ENCODE measurements at regions not wholly inside any gene's neighbourhood (a gene's known extent, or its start where the extent isn't known, plus 50 kb on each side); places are given as distances from the start of the nearest gene placed in this dataset.

DNA sequence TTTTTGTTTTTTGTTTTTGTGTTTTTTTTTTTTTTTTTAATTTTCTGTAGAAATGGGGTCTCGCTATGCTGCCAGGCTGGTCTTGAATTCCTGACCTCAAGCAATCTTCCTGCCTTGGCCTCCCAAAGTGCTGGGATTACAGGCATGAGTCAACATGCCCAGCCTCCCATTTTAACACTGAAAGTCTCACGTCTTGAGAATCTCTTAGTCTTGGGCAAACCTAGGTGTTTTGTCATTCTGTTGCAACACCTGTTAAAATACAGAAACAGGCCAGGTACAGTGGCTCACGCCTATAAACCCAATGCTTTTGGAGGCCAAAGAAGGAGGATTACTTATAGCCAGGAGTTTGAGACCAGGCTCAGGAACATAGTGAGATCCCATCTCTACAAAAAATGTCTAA is 599.0 kb downstream of the TLR4 start:
- Histone ChIP-seq H3K4me2 (ENCODE audit: low read depth, low read length, poor library complexity, severe bottlenecking) (no peak overlapping the region), H2AFZ (ENCODE audit: low read length) (no peak overlapping the region)

DNA sequence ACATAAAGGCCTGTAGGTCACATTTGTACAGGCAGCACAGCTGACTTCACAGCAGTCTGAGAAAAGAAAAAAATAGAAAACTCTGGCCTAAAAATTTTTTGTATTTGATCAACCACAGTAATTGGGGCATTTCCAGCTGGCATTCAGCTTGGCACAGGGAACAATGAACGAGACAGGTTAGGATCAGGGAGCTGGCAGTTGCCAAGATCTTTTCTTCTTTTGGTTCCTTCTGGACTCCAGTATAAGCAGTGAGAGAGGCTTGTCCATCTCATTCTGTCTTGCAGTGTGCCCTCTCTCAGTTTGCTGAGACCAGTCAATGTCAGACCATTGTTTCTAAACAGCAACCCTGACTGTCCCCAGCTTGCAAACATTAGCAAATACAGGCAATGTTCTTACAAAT is 601.1 kb downstream of the TLR4 start:
- no peak overlapping the region for H3K4me2 ChIP-seq (ENCODE audit: low read depth, low read length, poor library complexity, severe bottlenecking)
- no peaks in the 10 kb centered on the region for H3F3A ChIP-seq (ENCODE audit: low read depth)
- H3K4me1 ChIP-seq (ENCODE audit: insufficient read depth, low read length, poor library complexity, severe bottlenecking): no peaks in the 10 kb centered on the region
- H4K20me1 ChIP-seq (ENCODE audit: insufficient read depth, low read length, poor library complexity, severe bottlenecking): no peaks in the 10 kb centered on the region
- TF ChIP-seq EZH2phosphoT487 (IDR thresholded peaks at IDR 0.05; ENCODE audit: borderline replicate concordance): no peak
- TF ChIP-seq, protein P1, sequence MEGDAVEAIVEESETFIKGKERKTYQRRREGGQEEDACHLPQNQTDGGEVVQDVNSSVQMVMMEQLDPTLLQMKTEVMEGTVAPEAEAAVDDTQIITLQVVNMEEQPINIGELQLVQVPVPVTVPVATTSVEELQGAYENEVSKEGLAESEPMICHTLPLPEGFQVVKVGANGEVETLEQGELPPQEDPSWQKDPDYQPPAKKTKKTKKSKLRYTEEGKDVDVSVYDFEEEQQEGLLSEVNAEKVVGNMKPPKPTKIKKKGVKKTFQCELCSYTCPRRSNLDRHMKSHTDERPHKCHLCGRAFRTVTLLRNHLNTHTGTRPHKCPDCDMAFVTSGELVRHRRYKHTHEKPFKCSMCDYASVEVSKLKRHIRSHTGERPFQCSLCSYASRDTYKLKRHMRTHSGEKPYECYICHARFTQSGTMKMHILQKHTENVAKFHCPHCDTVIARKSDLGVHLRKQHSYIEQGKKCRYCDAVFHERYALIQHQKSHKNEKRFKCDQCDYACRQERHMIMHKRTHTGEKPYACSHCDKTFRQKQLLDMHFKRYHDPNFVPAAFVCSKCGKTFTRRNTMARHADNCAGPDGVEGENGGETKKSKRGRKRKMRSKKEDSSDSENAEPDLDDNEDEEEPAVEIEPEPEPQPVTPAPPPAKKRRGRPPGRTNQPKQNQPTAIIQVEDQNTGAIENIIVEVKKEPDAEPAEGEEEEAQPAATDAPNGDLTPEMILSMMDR (conservative IDR thresholded peaks at IDR 0.05; ENCODE audit: low read length): no peak
- H3K27me3 ChIP-seq (ENCODE audit: insufficient read depth, low read length, poor library complexity, severe bottlenecking): no peaks in the 10 kb centered on the region
- no peak overlapping the region for H2AFZ ChIP-seq (ENCODE audit: low read length)
- no peaks in the 10 kb centered on the region for H3K79me2 ChIP-seq (ENCODE audit: insufficient read depth, low read length)
- H3K9me2 ChIP-seq (replicated peaks; ENCODE audit: low read depth, low read length): no peaks in the 10 kb centered on the region
- H3K9ac ChIP-seq (ENCODE audit: low read depth, low read length, poor library complexity, severe bottlenecking): no peak overlapping the region
- H3K9me3 ChIP-seq (ENCODE audit: insufficient read depth, low read depth, low read length): no peaks in the 10 kb centered on the region
- H3K4me3 ChIP-seq (ENCODE audit: low read length, poor library complexity, severe bottlenecking): no peak overlapping the region
- H3K36me3 ChIP-seq (ENCODE audit: insufficient read depth, low read length): no peaks in the 10 kb centered on the region

More for the DNA sequence above, 599.0 kb downstream of the TLR4 start:
- Histone ChIP-seq H3K4me3 (ENCODE audit: low read length, poor library complexity, severe bottlenecking) (no peak overlapping the region), H3K9me2 (replicated peaks; ENCODE audit: low read depth, low read length) (no peaks in the 10 kb centered on the region), H3K27me3 (ENCODE audit: insufficient read depth, low read length, poor library complexity, severe bottlenecking) (no peaks in the 10 kb centered on the region), H3K36me3 (ENCODE audit: insufficient read depth, low read length) (no peaks in the 10 kb centered on the region), H3F3A (ENCODE audit: low read depth) (no peaks in the 10 kb centered on the region), H3K79me2 (ENCODE audit: insufficient read depth, low read length) (no peaks in the 10 kb centered on the region), H3K9me3 (ENCODE audit: insufficient read depth, low read depth, low read length) (no peaks in the 10 kb centered on the region), H3K4me1 (ENCODE audit: insufficient read depth, low read length, poor library complexity, severe bottlenecking) (no peaks in the 10 kb centered on the region), H3K9ac (ENCODE audit: low read depth, low read length, poor library complexity, severe bottlenecking) (no peak overlapping the region), H4K20me1 (ENCODE audit: insufficient read depth, low read length, poor library complexity, severe bottlenecking) (no peaks in the 10 kb centered on the region)
- TF ChIP-seq EZH2phosphoT487 (IDR thresholded peaks at IDR 0.05; ENCODE audit: borderline replicate concordance): no peak
- TF ChIP-seq, protein P1 (conservative IDR thresholded peaks at IDR 0.05; ENCODE audit: low read length): no peak

DNA sequence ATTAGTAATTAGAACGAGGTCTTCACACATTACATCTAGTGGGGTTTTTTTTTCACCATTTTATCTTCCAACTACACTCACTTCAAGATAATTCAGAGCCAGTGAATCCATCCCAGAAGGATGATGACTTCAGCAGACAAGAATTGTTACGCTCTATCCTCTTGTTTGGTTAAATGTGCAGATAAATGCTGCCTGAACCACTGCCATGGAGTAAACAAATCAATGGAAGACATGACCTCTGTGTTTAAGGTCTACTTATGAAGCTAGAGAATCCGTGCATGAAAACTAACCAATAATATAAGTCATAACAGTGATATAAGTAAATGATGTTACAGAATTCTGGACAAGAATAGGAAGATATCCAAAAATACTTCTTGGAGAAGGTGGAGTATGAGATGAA is 602.6 kb downstream of the TLR4 start:
- Histone ChIP-seq H3K4me3 (ENCODE audit: low read length, poor library complexity, severe bottlenecking) (no peak overlapping the region), H3K4me1 (ENCODE audit: insufficient read depth, low read length, poor library complexity, severe bottlenecking) (no peaks in the 10 kb centered on the region), H3K9ac (ENCODE audit: low read depth, low read length, poor library complexity, severe bottlenecking) (no peak overlapping the region), H3K9me2 (replicated peaks; ENCODE audit: low read depth, low read length) (no peaks in the 10 kb centered on the region), H3K4me2 (ENCODE audit: low read depth, low read length, poor library complexity, severe bottlenecking) (no peak overlapping the region), H3F3A (ENCODE audit: low read depth) (no peaks in the 10 kb centered on the region), H3K27me3 (ENCODE audit: insufficient read depth, low read length, poor library complexity, severe bottlenecking) (no peaks in the 10 kb centered on the region), H4K20me1 (ENCODE audit: insufficient read depth, low read length, poor library complexity, severe bottlenecking) (no peaks in the 10 kb centered on the region), H3K36me3 (ENCODE audit: insufficient read depth, low read length) (no peaks in the 10 kb centered on the region), H2AFZ (ENCODE audit: low read length) (no peak overlapping the region), H3K79me2 (ENCODE audit: insufficient read depth, low read length) (no peaks in the 10 kb centered on the region), H3K9me3 (ENCODE audit: insufficient read depth, low read depth, low read length) (no peaks in the 10 kb centered on the region)
- TF ChIP-seq, protein P1 (conservative IDR thresholded peaks at IDR 0.05; ENCODE audit: low read length): no peak
